HG02798 (cell line): ENCODE measurements at regions not wholly inside any gene's neighbourhood (a gene's known extent, or its start where the extent isn't known, plus 50 kb on each side); places are given as distances from the start of the nearest gene placed in this dataset.
"Not testable (repeated sequence)": the region's sequence is repeated elsewhere in the genome, so short reads cannot be mapped to it uniquely, and the experiment has no call there.

Experiments used
- ATAC-seq: cut with Tn5 transposase; IDR thresholded peaks from one replicate; pipeline ENCODE4 v1.9.1; 2021; ENCODE audit warnings: mild to moderate bottlenecking; ENCODE audit not compliant: unreplicated experiment, poor library complexity

DNA sequence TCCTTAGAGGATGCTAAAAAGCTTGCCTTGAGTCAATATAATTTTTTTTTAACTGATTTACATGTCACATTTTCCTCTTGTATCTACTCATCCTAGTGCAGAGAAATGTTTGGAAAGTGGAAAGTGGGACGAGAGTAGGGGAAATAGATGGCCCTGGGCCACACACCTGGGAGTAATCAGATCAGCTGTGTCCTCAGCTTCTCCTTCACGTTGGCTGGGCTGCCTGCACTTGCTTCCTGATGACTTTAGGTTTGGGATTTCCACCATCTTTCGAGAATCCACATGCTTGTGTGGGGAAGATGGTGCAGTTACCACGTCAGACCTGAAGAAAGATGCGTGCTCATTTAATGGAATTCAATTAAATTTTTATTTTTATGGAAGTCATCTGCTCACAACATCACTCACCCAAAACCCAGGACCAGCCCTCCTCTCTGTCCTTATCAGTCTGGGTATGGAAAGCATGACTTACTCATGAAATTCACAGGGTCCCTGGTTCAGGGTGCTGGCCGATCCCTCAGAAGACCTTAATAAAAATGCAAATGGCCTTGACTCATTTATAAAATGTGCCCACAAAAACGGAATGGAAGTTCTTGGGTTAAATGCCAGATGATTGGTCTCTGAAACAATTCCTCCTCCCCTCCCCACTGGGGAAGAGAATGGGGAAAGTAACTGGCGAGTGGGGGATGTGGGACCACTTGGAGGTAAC, 74.5 kb upstream of the TIAM2 start:
- no peak for ATAC-seq

DNA sequence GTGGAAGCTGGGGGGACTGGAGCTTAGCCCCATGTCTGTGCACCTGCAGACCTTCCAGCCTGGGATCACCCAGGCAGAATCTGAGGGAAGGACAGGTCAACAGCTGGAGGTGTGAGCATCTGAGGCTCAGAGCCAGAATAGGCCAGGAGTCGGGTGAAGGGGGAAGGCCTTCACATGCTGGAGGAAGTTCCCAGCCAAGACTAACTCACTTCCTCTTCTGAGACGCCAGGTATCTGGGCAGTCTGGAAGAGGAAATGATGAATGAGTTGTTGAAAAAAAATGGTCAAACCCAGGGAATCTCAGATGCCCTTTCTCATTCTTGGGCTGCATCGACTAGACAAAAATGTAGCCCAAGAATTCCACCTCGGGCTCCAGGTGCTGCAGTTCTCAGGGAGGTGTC, 73.6 kb upstream of the TIAM2 start:
- no peak for ATAC-seq

DNA sequence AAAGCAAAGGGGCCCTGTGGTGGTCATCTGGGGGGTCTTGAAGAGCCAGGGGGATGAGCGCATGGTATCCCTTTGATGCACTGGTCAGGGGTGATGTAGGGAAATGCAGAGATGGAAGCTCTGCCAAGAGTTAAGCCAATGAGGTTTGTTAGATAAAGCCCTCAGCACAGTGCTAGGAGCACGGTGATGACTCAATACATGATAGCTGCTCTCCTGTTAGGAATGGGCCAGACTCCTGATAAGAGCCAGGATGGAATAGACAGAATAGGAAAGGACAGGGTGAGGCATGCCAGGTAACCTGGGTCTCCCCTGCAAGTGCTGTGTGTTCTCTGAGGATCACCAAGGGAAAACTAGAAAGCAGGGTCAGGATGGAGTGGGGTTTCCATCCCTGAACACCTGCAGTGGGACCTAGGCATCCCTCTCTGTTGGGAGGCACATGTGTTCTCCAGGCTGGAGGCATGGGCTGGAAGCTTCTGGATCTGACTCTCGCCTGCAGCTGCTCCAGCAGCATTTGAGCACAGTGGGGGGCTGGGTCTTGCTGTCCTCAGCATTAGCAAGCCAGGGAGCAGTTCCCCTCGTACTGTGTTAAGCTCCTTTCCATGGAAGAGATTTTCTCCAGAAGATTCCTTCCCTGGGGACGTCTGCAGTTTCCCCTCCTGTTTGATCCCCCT, 71.8 kb upstream of the TIAM2 start:
- ATAC-seq, result no peak

DNA sequence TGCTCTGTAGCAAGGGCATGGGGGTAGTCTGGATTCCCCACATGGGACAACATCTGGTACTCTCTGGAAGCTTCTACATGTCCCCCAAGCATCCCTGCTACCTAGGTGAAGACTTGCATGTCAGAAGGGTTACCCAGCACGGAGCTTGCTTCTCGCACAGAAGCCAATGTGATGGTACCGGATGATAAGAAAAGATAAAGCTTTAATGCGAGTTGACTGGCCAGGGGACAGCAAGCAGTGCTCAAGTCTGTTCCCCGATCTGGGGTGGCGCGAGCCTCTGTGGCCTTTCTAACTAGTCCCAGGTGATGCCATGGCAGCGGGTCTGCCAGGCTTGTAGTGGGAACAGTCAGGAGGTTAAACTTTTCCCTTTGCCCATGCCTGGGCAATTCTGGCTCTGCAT, 70.0 kb upstream of the TIAM2 start:
- ATAC-seq, result no peak

DNA sequence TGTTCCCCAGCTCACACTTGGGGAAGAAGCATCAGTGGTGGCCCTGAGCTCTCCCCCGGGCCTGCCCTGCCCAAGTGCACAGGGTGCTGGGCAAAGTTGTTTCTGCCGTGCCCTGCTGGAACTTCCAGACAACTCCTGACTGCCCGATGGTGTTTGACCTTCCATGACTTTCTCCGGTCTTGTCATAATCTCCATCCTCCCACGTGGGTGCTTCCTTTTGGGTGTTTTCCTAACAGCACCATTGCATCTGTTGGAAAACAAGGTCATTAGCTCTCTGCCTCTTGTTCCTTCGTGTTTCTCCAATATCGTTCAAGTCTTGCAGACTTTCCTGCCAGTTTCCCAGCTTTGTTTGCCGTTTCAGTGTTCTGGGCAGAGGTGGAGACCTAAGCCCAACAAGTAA, 68.7 kb upstream of the TIAM2 start:
- no peak for ATAC-seq

DNA sequence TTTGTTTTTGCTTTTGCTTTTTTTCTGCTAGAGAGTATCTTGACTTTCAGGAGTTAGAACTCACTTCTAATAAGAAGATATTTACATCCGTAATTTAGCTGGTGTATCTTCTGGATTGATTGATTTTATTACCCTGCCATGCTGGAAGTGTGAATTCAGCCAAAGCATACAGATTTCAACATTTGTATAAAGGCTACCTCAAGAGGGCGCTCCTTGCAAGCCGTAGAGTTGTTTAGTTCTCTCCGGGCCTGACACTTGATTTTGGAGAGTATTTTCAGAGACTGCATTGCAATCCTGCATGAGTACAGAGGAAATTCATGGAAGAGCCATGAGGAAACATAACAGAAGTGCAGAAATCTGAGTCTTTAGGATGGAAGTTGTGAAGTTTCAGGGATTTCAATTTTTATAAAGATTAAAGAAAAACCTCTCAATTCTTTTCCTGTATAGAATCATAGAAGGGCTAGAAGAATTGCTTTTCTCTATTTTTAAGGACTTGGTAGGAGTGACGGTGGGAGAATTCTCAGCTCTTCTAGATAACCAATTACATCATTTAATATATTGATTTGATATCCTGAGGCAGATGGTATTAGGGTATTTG, 66.7 kb upstream of the TIAM2 start:
- peak; percentile 71 for ATAC-seq

DNA sequence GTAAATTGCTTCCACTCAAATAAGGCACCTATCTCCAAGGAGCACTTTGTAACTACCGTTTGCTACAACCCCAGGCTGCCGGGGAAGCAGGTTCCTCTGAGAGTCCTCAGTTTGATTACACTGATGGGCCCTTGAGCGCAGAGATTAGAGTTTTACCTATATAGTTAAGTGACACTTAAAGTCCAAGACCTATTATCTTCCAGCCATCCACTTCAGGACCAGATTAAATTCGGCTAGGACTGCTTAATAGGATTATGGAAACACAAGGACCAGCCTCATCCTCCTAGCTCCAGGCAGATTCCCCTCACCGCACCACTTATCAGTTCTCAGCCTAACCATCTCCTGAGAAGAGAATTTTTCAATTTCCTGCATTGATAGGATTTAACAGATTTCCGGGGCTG, 64.7 kb upstream of the TIAM2 start:
- no peak for ATAC-seq

DNA sequence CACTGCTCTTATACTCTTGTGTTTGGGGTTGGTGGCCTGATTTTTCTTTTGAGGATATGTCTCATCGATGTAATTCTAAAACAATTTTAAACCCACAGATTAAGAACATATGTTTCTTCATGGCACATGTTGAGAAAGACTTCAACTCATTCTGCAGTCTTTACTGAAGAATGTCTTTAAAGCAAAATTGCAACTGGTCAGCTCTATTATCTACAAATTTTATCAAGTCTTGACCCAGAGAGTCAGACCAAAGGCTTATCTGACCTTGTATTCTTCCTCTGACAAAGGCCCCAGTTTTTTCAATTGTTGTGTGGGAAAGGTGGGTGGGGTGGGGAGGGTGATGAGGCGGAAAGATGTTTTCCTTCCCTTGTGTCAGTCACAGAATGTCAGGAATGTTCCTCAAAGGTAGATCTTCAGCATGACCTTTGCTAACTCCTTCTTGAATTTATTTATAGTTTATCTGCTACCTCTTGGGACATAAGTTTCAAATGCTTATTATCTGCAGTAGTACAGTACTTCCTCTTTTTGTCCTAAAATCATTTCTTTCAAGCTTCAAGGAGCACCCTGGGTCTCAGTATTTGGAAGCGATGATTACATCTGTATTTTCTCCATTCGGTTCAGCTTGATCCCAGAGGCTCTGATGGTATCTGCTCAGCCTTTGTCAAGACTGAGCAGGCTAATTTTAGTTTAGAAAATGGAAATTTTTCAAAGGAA, 63.2 kb upstream of the TIAM2 start:
- no peak for ATAC-seq

DNA sequence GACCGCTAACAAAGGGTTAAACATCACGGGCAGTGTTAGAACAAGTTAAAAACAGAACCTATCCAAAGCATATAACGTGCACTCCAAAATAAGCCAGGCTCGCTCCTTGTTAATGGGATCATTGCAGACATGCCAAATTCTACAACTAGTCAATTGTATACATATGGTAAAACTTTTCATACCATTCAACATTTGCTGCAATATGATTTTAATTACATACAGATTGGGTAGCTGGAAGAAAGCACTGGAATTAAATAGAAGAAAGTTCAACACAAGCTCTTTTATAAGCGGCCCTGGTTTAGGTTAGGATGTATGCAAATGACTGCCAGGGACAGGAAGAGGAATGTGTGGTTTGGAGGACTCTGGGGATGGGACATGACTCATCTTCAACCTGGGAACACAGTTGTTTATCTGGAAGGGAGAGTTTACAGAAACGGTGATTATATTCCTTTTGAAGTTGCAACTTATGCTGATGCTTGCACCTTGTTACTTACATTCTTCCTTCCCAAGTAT, 62.5 kb upstream of the TIAM2 start:
- no peak for ATAC-seq

DNA sequence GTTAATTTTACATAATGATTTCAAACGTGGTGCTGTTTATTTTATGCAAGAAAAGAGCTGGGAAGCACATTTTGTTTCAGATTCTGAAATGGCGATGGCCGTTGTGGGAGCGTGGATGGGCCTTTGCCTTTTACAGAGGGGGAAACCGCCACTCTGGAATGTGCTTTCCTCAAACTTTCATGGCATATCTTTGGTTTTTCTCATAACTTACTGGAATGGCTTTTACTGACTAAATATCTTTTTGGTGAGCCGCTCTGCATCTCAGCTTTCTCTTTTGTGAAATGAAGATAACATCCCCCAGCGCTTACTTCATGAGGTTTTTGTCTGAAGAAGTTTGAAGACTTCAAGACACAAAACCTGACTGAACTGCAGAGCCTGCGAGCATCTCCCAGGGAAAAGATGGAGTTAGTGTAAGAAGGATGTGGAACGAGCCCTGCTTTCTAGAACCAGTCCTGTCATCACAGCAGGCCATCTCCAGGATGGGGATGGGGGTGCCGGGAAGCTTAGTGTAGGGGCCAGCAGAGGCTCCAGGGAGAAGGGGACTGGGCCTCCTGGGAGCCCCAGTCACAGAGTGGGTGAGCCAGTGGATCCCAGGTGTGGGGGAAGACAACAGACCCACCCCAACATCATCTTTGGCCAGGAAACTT, 61.8 kb upstream of the TIAM2 start:
- no peak for ATAC-seq

DNA sequence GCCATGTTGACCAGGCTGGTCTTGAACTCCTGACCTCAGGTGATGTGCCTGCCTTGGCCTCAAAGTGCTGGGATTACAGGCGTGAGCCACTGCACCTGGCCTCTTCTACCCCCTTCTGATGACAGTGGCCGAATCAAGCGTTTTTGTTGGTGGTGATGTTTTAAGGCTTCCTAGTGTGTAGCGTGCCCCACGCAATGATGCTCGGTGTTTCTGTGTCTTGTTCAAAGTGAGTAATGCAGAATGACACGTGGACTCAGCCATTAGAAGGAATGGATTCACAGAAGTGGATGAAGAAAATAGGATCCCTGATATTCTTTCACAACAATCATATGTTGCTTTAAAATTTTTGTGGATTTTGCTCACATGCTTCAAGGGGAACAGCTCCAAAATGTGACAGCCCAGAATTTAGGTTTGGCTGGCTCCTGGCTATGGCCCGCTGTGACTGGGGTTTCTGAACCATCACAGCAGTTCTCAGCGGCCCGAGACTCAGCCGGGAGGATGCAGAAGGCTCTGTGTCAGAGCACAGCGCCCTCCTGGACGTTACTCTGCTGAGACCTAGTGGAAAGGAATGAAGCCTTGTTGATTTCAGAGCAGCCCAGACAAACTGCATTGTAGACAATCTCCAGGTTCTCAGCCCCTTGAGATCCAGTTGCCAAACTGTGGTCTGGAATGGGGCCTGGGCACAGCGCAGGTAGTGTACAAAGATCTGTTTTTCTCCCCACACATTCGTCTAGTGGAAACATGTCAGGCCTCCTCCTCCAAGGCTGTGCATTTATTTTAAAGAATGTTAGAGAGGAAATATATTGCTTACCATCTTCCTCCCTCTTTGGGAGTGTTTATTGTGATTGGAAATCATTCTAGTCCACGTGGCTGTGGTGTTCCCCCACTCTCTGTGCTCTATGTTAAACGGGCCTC, 57.6 kb upstream of the TIAM2 start:
- ATAC-seq, result no peak

DNA sequence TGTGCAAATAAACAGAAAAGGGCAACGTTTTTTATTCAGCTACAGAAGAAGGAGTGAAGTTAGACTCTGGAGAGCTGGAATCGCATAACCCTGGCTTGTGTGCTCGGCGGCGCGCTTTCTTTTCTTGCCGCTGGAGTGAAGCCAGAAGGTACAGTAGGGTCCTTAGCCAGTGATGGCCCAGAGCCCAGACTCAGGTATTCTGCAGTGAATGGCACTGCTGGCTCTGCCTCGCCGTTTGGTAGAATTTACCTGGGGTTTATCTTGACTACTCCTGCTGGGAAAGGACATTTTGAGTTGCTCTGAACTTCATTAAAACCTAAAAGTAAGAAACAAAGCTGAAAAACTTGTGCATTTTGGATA, 56.9 kb upstream of the TIAM2 start:
- no peak for ATAC-seq

DNA sequence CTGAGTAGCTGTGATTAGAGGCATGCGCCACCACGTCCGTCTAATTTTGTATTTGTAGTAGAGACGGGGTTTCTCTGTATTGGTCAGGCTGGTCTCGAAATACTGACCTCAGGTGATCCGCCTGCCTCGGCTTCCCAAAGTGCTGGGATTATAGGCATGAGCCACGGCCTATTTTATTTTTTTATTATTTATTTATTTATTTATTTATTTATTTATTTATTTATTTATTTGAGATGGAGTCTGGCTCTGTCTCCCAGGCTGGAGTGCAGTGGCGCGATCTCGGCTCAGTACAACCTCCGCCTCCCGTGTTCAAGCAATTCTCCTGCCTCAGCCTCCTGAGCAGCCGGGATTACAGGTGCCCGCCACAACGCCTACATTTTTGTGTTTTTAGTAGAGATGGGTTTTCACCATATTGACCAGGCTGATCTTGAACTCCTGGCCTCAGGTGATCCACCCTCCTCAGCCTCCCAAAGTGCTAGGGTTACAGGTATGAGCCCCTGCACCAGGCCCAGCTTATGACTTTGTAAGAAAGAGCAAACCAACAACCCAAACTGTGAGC, 56.3 kb upstream of the TIAM2 start:
- not testable (repeated sequence) for ATAC-seq

DNA sequence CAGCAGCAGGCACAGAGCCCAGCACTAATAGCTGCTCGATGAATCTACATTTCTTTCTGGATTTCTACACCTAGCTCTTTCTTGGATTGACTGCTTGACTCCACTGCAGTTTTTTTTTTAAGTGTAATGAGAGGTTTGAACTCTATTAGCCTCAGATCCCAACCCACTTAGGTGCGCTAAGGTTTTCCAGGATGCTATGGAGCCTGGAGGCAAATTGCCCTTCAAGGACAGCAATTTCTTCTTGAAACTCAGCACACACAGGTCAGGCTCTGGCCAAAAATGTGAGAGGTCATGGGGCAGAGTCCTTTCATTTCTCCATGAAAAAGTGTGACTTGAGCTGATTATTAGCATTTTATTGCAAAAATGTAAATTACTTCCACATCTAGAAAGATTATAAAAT, 52.3 kb upstream of the TIAM2 start:
- no peak for ATAC-seq

DNA sequence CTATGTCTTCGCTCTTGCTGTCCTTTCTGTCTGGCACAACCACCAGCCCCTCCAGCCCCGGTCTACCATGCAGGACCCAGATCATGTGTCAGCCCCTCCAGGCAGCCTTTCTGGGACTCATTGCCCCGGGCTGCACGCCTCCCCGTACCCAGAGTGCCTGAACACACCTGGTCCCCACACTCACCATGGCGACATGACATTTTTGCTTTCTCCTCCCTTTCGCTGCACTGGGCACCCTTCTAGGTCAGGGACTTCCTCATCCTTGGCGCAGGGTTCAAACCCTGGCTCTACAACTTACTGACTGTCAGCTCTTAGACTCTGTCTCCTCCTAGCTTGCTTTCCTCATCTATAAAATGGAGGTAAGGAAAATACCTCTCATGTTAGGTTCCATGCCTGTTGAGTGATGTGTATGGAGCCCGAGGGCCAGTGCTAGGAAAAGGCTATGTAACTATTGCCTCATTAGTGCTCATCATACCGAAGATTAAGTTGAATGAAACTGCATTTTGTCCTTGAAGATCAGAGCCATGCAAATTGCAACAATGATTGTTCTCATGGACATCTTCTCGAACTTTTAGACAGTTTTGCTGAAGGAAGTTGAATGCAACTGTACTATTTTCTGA, 49.7 kb upstream of the TIAM2 start:
- no peak for ATAC-seq
